Smooth muscle cell (in vitro differentiated cells): ENCODE measurements at regions not wholly inside any gene's neighbourhood (a gene's known extent, or its start where the extent isn't known, plus 50 kb on each side); places are given as distances from the start of the nearest gene placed in this dataset.

ENCODE experiments used
- DNase-seq: peaks from one replicate; lab custom pipeline; 2025; ENCODE audit not compliant: unreplicated experiment; lab: John Stamatoyannopoulos, UW
- H2AFZ ChIP-seq: fragments of 200-600 bp; sonication (generic); 2 replicates; pipeline ENCODE4 v1.6.0; 2016; ENCODE audit warnings: antibody characterized with exemption, low read depth, mild to moderate bottlenecking
- H3F3A ChIP-seq: fragments of 200-600 bp; sonication (generic); 2 replicates; pipeline ENCODE4 v1.6.0; 2017; ENCODE audit warnings: antibody characterized with exemption, low read depth
- H3K27ac ChIP-seq: fragments of 200-600 bp; sonication (generic); 2 replicates; pipeline ENCODE4 v1.5.1; 2016; ENCODE audit warnings: low read depth, mild to moderate bottlenecking
- H3K27me3 ChIP-seq: fragments of 200-600 bp; sonication (generic); 2 replicates; pipeline ENCODE4 v1.6.1; 2016; ENCODE audit warnings: low read depth, mild to moderate bottlenecking
- H3K36me3 ChIP-seq: fragments of 200-600 bp; sonication (generic); 2 replicates; pipeline ENCODE4 v1.5.1; 2016; ENCODE audit warnings: low read depth
- H3K4me1 ChIP-seq: fragments of 200-600 bp; sonication (generic); 2 replicates; pipeline ENCODE4 v1.5.1; 2016; ENCODE audit warnings: low read depth
- H3K4me2 ChIP-seq: fragments of 200-600 bp; sonication (generic); 2 replicates; pipeline ENCODE4 v1.6.0; 2016; ENCODE audit warnings: mild to moderate bottlenecking
- H3K4me3 ChIP-seq: fragments of 200-600 bp; sonication (generic); 2 replicates; pipeline ENCODE4 v1.5.1; 2016; ENCODE audit warnings: mild to moderate bottlenecking
- H3K79me2 ChIP-seq: fragments of 200-600 bp; sonication (generic); 2 replicates; pipeline ENCODE4 v1.6.0; 2016; ENCODE audit warnings: low read depth, mild to moderate bottlenecking
- H3K9ac ChIP-seq: fragments of 200-600 bp; sonication (generic); 2 replicates; pipeline ENCODE4 v1.6.0; 2016; ENCODE audit warnings: low read depth
- H3K9me3 ChIP-seq: fragments of 200-600 bp; sonication (generic); replicated peaks from 2 replicates; pipeline ENCODE4 v1.5.1; 2016; ENCODE audit warnings: low read depth
- H4K20me1 ChIP-seq: fragments of 200-600 bp; sonication (generic); 2 replicates; pipeline ENCODE4 v1.6.0; 2016; ENCODE audit warnings: low read depth
- whole genome bisulfite sequencing: methylation state at CpG from one replicate; pipeline ENCODE4 v1.1.7; 2016; ENCODE audit warnings: low lambda C conversion rate; 5-methylcytosine and 5-hydroxymethylcytosine counted together
- TF ChIP-seq, protein P1 (sequence below): fragments of 200-600 bp; sonication (generic); IDR thresholded peaks from 2 replicates; pipeline ENCODE4 v1.5.1; 2017; ENCODE audit warnings: borderline replicate concordance, mild to moderate bottlenecking, antibody characterized with exemption; ENCODE audit not compliant: insufficient read depth, poor library complexity, severe bottlenecking

DNA sequence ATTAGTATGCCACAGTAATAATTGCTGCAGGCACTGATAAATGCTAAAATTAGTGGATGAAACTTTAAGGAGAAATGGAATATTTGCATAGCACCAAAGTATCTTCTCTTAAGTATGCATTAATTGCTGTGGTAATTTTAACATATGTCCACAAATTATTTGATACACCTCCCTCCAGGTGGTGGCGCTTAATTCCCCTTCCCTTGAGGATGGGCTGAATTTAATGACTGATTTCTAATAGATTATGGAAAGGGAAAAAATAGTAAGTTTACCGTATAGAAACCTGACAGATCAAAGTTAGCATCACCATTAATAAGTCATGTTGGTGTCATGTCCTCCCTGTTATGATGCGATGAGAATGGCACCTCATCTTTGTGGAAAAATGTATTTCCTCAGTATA is 519.2 kb downstream of the TFEC start:
- Histone ChIP-seq H3K9me3 (no peaks in the 10 kb centered on the region), H3K4me2 (no peak overlapping the region), H3K9ac (no peak overlapping the region), H3K79me2 (no peaks in the 10 kb centered on the region), H3K27ac (no peak overlapping the region), H3K36me3 (no peaks in the 10 kb centered on the region), H3K27me3 (no peaks in the 10 kb centered on the region), H4K20me1 (no peaks in the 10 kb centered on the region), H2AFZ (no peak overlapping the region), H3K4me3 (no peak overlapping the region), H3K4me1 (no peaks in the 10 kb centered on the region), H3F3A (no peaks in the 10 kb centered on the region)
- 95% methylated on average over 3 of the region's 3 CpGs for WGBS
- no peak for DNase-seq
- TF ChIP-seq, protein P1, sequence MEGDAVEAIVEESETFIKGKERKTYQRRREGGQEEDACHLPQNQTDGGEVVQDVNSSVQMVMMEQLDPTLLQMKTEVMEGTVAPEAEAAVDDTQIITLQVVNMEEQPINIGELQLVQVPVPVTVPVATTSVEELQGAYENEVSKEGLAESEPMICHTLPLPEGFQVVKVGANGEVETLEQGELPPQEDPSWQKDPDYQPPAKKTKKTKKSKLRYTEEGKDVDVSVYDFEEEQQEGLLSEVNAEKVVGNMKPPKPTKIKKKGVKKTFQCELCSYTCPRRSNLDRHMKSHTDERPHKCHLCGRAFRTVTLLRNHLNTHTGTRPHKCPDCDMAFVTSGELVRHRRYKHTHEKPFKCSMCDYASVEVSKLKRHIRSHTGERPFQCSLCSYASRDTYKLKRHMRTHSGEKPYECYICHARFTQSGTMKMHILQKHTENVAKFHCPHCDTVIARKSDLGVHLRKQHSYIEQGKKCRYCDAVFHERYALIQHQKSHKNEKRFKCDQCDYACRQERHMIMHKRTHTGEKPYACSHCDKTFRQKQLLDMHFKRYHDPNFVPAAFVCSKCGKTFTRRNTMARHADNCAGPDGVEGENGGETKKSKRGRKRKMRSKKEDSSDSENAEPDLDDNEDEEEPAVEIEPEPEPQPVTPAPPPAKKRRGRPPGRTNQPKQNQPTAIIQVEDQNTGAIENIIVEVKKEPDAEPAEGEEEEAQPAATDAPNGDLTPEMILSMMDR: no peak

DNA sequence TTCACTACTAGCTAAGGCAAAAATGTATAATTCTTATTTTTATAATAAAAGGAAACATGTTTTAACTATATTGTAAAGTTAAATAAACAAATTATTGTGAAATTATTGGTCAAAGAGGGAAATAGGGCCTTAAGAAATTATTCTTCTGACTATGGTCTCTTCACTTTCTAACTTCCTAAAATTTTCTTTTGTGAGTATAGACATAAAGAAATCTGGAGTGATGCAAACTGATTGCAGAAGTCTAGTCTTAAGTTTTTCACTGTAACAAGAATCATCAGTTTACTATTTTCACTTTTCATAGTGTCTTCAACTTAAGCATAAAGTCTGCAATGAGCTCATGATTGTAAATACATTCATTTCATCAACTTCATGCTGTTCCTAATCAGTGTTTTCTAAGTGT is 525.4 kb downstream of the TFEC start:
- H3K4me1 ChIP-seq: no peaks in the 10 kb centered on the region
- no peak overlapping the region for H3K27ac ChIP-seq
- H3F3A ChIP-seq: no peaks in the 10 kb centered on the region
- H3K36me3 ChIP-seq: no peaks in the 10 kb centered on the region
- no peak overlapping the region for H3K4me2 ChIP-seq
- TF ChIP-seq, protein P1: no peak
- no peaks in the 10 kb centered on the region for H3K79me2 ChIP-seq
- no peak for DNase-seq
- H3K27me3 ChIP-seq: no peaks in the 10 kb centered on the region
- H3K4me3 ChIP-seq: no peak overlapping the region
- H4K20me1 ChIP-seq: no peaks in the 10 kb centered on the region
- no peaks in the 10 kb centered on the region for H3K9me3 ChIP-seq
- H2AFZ ChIP-seq: no peak overlapping the region
- no peak overlapping the region for H3K9ac ChIP-seq

DNA sequence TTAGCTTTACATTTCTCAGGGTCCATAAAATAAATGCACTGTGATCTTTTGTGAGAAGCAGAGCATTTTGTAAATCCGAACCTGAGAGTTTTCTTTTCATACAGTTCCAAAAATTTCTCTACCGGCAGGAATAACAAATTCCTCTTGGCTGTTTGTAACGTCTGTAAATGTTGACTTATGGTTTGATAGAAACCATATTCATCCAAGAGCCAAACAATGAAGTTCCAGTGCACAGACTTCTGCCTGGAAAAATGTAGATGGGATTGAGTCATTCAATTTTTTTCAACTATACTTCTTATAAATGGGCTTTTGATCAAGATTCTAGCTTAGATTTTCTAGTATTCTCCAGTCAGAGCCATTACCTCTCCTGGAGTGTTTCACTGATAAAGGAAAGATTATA is 530.6 kb downstream of the TFEC start:
- 84% methylated on average over 3 of the region's 3 CpGs for WGBS
- Histone ChIP-seq H2AFZ (no peak overlapping the region), H4K20me1 (no peaks in the 10 kb centered on the region), H3K4me1 (no peaks in the 10 kb centered on the region), H3K27me3 (no peaks in the 10 kb centered on the region), H3K27ac (no peak overlapping the region), H3K9ac (no peak overlapping the region), H3K4me3 (no peak overlapping the region), H3K79me2 (no peaks in the 10 kb centered on the region), H3F3A (no peaks in the 10 kb centered on the region), H3K36me3 (no peaks in the 10 kb centered on the region), H3K4me2 (no peak overlapping the region), H3K9me3 (no peaks in the 10 kb centered on the region)
- no peak for DNase-seq
- TF ChIP-seq, protein P1: no peak

DNA sequence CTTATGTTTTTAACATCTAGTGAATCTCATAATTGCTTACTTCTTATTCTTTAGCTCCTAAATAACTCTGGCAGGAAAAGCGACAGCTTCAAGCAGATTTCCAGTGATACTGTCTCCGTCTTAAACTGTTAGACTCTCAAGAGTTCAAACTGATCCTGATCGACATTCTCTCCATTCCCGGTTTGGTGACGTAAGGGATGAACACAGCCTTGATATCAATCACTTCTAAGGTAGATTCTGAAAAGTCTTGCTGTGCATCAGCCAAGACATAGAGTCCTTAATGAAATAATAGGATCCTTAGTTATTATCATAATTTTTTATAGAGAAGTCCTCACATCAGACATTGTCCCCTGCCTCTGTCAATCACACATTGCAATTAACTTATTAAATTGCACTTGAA is 534.6 kb downstream of the TFEC start:
- no peak overlapping the region for H2AFZ ChIP-seq
- TF ChIP-seq, protein P1: no peak
- WGBS: 96% methylated on average over 5 of the region's 5 CpGs

More for the DNA sequence above, 534.6 kb downstream of the TFEC start:
- H3K9me3 ChIP-seq: no peaks in the 10 kb centered on the region
- H3K4me3 ChIP-seq: no peak overlapping the region
- H3K27ac ChIP-seq: no peak overlapping the region
- H3K27me3 ChIP-seq: no peaks in the 10 kb centered on the region
- H3K79me2 ChIP-seq: no peaks in the 10 kb centered on the region
- H4K20me1 ChIP-seq: no peaks in the 10 kb centered on the region
- no peaks in the 10 kb centered on the region for H3K36me3 ChIP-seq
- H3F3A ChIP-seq: no peaks in the 10 kb centered on the region
- DNase-seq: no peak
- H3K4me1 ChIP-seq: no peaks in the 10 kb centered on the region
- H3K9ac ChIP-seq: no peak overlapping the region
- H3K4me2 ChIP-seq: no peak overlapping the region
